Fibroblast of lung (primary cell): ENCODE measurements at regions not wholly inside any gene's neighbourhood (a gene's known extent, or its start where the extent isn't known, plus 50 kb on each side); places are given as distances from the start of the nearest gene placed in this dataset.

Experiments
- DNase-seq, 2 donors: peaks; one replicate each; pipeline versions ENCODE4 v3.0.0 to v3.0.0-alpha.2; 2010; ENCODE audit warnings: low read depth in 2 of 2
- H2AFZ ChIP-seq: 2 replicates; pipeline ENCODE4 v1.5.1; 2012; ENCODE audit warnings: low read length, control low read depth, inconsistent platforms
- H3K27ac ChIP-seq: 2 replicates; pipeline ENCODE4 v1.5.1; 2011; ENCODE audit warnings: low read length, control low read depth; ENCODE audit not compliant: insufficient read depth
- H3K27me3 ChIP-seq: 2 replicates; pipeline ENCODE4 v1.5.1; 2011; ENCODE audit warnings: mild to moderate bottlenecking, low read length; ENCODE audit not compliant: control insufficient read depth, insufficient read depth
- H3K36me3 ChIP-seq: 2 replicates; pipeline ENCODE4 v1.5.1; 2011; ENCODE audit warnings: low read length; ENCODE audit not compliant: control insufficient read depth, insufficient read depth
- H3K4me1 ChIP-seq: 2 replicates; pipeline ENCODE4 v1.5.1; 2011; ENCODE audit warnings: low read length; ENCODE audit not compliant: control insufficient read depth, insufficient read depth; ENCODE audit errors: extremely low read depth
- H3K4me2 ChIP-seq: 2 replicates; pipeline ENCODE4 v1.5.1; 2011; ENCODE audit warnings: low read length, control low read depth; ENCODE audit not compliant: insufficient read depth; ENCODE audit errors: extremely low read depth
- H3K4me3 ChIP-seq, 4 experiments: fragments of 200-600 bp in 1 of 4; sonication (generic) in 1 of 4; replicated peaks in 1 of 4; 2 replicates each; pipeline ENCODE4 v1.5.1; 2011 to 2016; ENCODE audit warnings: low read length in 4 of 4, low read depth in 3 of 4, mild to moderate bottlenecking in 3 of 4, control low read depth in 2 of 4, inconsistent platforms in 1 of 4, mixed read lengths in 1 of 4; ENCODE audit not compliant: insufficient read depth in 1 of 4; ENCODE audit errors: control extremely low read depth in 1 of 4
- H3K79me2 ChIP-seq: 2 replicates; pipeline ENCODE4 v1.5.1; 2012; ENCODE audit warnings: mild to moderate bottlenecking, low read length, inconsistent platforms; ENCODE audit not compliant: control insufficient read depth, insufficient read depth
- H3K9ac ChIP-seq: 2 replicates; pipeline ENCODE4 v1.5.1; 2011; ENCODE audit warnings: mild to moderate bottlenecking, low read length, control low read depth; ENCODE audit not compliant: insufficient read depth
- H3K9me3 ChIP-seq: 2 replicates; pipeline ENCODE4 v1.5.1; 2012; ENCODE audit warnings: low read depth, low read length; ENCODE audit not compliant: control insufficient read depth, insufficient read depth
- H4K20me1 ChIP-seq: 2 replicates; pipeline ENCODE4 v1.5.1; 2011; ENCODE audit warnings: low read length; ENCODE audit not compliant: control insufficient read depth, insufficient read depth; ENCODE audit errors: extremely low read depth
- EZH2 ChIP-seq: IDR thresholded peaks from 2 replicates; pipeline ENCODE4 v1.5.1; 2012; ENCODE audit warnings: low read length, control low read depth, mild to moderate bottlenecking; ENCODE audit errors: missing control alignments
- TF ChIP-seq, protein P1 (sequence below), 2 donors: IDR thresholded peaks in 1 of 2; conservative IDR thresholded peaks in 1 of 2; 1 replicate in 1 of 2; 2 replicates in 1 of 2; pipeline ENCODE4 v1.5.1; 2011 to 2012; ENCODE audit warnings: low read length in 2 of 2, control low read depth in 1 of 2, inconsistent platforms in 1 of 2, low read depth in 1 of 2, mild to moderate bottlenecking in 1 of 2

DNA sequence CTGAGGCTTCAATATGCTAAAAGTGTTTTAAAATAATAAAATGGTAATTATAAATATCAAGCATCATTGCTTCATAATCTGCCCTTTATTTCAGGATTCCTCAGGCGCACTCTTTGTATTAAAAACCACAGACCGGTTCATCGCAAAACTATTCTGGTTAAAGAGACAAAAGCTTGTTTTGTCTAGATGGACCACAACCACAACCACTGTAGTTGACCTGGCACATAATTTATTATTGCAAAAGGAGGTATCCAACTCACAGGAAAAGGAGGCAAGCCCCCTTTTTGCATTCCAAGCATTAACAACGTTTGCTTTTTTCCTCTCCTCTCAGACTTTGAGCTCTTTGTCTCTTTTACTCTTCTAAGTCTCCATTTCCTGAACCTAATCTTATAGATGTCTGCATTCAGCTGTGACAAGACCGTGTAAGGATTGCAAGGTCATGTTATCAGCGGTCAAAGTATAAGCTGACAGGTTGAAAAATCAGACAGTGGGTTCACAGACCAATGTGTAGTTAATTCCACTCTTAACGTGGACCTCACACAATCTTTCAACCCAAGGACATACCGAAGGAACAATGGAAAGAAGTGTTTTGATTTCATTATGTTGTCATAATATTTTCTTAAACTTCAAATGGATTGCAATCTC is 1057.6 kb downstream of the GALC start:
- no peak overlapping the region for H3K9ac ChIP-seq
- no peak overlapping the region for H3K4me2 ChIP-seq
- no peaks in the 10 kb centered on the region for H3K36me3 ChIP-seq
- no peak overlapping the region for H2AFZ ChIP-seq
- TF ChIP-seq, protein P1, sequence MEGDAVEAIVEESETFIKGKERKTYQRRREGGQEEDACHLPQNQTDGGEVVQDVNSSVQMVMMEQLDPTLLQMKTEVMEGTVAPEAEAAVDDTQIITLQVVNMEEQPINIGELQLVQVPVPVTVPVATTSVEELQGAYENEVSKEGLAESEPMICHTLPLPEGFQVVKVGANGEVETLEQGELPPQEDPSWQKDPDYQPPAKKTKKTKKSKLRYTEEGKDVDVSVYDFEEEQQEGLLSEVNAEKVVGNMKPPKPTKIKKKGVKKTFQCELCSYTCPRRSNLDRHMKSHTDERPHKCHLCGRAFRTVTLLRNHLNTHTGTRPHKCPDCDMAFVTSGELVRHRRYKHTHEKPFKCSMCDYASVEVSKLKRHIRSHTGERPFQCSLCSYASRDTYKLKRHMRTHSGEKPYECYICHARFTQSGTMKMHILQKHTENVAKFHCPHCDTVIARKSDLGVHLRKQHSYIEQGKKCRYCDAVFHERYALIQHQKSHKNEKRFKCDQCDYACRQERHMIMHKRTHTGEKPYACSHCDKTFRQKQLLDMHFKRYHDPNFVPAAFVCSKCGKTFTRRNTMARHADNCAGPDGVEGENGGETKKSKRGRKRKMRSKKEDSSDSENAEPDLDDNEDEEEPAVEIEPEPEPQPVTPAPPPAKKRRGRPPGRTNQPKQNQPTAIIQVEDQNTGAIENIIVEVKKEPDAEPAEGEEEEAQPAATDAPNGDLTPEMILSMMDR (conservative IDR thresholded peaks at IDR 0.05 in 1 of 2, IDR thresholded peaks at IDR 0.05 in 1 of 2; ENCODE audit: low read depth in 1 of 2, low read length in 2 of 2) = no peak
- no peak for TF ChIP-seq EZH2
- peak in 1 of 2 donors; percentile 91 for DNase-seq
- no peaks in the 10 kb centered on the region for H3K27me3 ChIP-seq
- no peaks in the 10 kb centered on the region for H4K20me1 ChIP-seq
- no peaks in the 10 kb centered on the region for H3K9me3 ChIP-seq
- H3K4me3 ChIP-seq = no peak overlapping the region
- no peaks in the 10 kb centered on the region for H3K79me2 ChIP-seq
- H3K4me1 ChIP-seq = no peaks in the 10 kb centered on the region
- H3K27ac ChIP-seq = no peak overlapping the region

- Histone ChIP-seq H2AFZ (no peak overlapping the region), H3K4me1 (no peaks in the 10 kb centered on the region), H3K79me2 (no peaks in the 10 kb centered on the region), H3K4me2 (no peak overlapping the region), H3K27me3 (no peaks in the 10 kb centered on the region), H3K27ac (no peak overlapping the region), H3K9ac (no peak overlapping the region), H3K4me3 (no peak overlapping the region), H3K9me3 (no peaks in the 10 kb centered on the region), H4K20me1 (no peaks in the 10 kb centered on the region), H3K36me3 (no peaks in the 10 kb centered on the region)
- no peak for TF ChIP-seq EZH2
- TF ChIP-seq, protein P1 (conservative IDR thresholded peaks at IDR 0.05 in 1 of 2, IDR thresholded peaks at IDR 0.05 in 1 of 2; ENCODE audit: low read depth in 1 of 2, low read length in 2 of 2) = no peak
- no peak for DNase-seq
Observed at GRCh38 chr14:86933958-86934595, 1058.9 kb downstream of the GALC start.

DNA sequence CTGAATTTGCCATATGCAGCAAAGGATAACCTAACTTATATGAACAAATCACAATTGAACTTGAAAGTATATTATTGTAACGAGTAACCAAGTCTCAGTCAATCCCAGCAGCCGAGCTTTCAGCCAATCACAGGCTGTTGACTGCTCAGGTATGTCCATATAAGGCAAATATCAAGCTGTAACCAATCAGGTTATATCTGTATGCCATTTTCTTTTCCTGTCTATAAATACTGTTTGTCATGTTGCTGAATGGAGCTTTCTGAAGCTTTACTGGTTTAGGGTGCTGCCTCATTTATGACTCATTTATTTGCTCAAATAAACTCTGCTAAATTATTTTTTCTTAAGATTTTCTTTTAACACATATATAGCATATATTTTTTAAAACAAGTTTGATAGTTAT is 1059.5 kb downstream of the GALC start:
- H3K27me3 ChIP-seq = no peaks in the 10 kb centered on the region
- H2AFZ ChIP-seq = no peak overlapping the region
- H3K4me1 ChIP-seq = no peaks in the 10 kb centered on the region
- H3K9ac ChIP-seq = no peak overlapping the region
- H3K79me2 ChIP-seq = no peaks in the 10 kb centered on the region
- peak in 1 of 2 donors; percentile 10 for DNase-seq
- no peak overlapping the region for H3K27ac ChIP-seq
- H3K36me3 ChIP-seq = no peaks in the 10 kb centered on the region
- TF ChIP-seq EZH2 = no peak
- TF ChIP-seq, protein P1 (conservative IDR thresholded peaks at IDR 0.05 in 1 of 2, IDR thresholded peaks at IDR 0.05 in 1 of 2; ENCODE audit: low read depth in 1 of 2, low read length in 2 of 2) = no peak
- H4K20me1 ChIP-seq = no peaks in the 10 kb centered on the region
- H3K4me2 ChIP-seq = no peak overlapping the region
- H3K4me3 ChIP-seq = no peak overlapping the region
- H3K9me3 ChIP-seq = no peaks in the 10 kb centered on the region
